ENCODE measurements at regions not wholly inside any gene's neighbourhood (a gene's known extent, or its start where the extent isn't known, plus 50 kb on each side); places are given as distances from the start of the nearest gene placed in this dataset.

DNA sequence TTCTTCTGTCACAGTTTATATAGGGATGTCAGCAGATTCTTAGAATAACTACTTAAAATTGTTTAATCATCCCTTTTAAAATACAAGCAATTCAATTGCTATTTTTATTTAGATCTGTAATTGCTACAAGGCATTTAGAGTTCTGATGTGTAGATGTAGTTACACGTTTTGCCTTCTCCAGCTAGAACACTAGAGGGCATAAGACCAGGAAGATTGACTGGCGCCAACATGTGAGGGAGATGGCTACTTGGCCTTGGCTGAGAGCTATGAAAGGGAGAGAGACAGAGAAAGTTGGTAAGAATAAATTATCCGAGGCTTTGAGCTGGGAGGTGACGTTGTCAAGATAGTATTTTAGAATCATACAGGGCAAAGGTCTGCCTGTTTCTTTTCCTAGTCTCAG lies 563.7 kb upstream of the PRKX start:
- intact Hi-C loops (cut with micrococcal nuclease) = no loop called here

- intact Hi-C loops (cut with micrococcal nuclease) = no loop called here
Measured at GRCh38 chrX:4268676-4269075, 555.2 kb upstream of the PRKX start.

GRCh38 chrX:4265036-4265435 lies 551.6 kb upstream of the PRKX start:
- intact Hi-C loops (cut with micrococcal nuclease) = no loop called here

DNA sequence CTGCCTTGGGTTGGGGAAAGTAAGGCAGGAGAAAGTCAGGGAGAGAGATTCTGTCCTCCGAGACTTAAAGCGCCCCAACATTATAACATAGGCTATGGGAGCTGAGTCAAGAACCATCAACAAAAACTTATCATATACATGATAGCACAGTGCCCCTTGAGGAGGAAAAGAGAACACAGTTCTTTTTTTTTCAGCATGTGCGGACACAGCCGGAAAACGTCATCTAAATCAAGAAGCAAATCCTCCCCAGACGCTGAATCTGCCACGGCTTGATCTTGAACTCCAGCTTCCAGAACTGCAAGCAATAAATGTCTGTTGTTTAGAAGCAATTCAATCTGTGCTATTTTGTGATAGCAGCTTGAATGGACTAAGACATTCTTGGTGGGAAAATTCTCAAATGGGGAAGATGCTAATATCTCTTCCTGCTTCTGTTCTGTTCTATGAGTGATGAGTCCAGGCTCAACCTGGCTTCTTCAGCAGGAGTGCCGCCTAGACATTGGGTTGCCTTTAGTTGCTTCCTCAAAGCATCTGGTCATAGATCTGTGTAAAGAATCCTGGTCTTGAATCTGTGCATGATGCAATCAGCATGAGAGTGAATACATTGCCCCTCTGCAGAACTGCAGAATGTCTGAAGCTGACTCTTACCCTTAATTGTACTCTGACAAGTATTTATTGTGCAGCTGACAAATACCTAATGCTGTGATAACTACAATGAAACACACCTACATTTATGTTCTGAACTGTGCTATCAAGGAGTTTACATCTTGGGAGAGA lies 549.8 kb upstream of the PRKX start:
- intact Hi-C loops (cut with micrococcal nuclease) = no loop called here

- intact Hi-C loops (cut with micrococcal nuclease) = no loop called here
Measured at GRCh38 chrX:4253092-4253491, 539.6 kb upstream of the PRKX start.

DNA sequence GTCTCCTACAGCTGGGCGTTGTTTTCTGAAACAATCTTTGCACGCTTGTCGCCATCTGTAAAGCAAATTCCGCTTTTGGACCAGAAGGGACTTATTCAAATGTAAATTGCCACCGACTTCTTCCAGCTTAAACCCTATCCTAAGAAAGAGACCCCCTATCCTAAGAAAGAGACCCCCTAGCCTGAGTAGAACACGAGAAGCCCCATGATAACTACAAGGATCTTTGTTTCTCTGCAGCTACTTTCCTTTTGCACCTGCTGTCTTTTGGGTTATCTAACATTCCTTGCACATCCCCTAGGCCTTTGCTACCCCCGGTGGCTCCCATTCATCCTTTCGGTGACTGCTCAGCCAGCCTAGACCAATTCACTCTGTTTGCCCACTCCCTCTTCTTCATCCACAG lies 536.0 kb upstream of the PRKX start:
- intact Hi-C loops (cut with micrococcal nuclease) = no loop called here

GRCh38 chrX:4243759-4244158 lies 530.3 kb upstream of the PRKX start:
- intact Hi-C loops (cut with micrococcal nuclease) = no loop called here

DNA sequence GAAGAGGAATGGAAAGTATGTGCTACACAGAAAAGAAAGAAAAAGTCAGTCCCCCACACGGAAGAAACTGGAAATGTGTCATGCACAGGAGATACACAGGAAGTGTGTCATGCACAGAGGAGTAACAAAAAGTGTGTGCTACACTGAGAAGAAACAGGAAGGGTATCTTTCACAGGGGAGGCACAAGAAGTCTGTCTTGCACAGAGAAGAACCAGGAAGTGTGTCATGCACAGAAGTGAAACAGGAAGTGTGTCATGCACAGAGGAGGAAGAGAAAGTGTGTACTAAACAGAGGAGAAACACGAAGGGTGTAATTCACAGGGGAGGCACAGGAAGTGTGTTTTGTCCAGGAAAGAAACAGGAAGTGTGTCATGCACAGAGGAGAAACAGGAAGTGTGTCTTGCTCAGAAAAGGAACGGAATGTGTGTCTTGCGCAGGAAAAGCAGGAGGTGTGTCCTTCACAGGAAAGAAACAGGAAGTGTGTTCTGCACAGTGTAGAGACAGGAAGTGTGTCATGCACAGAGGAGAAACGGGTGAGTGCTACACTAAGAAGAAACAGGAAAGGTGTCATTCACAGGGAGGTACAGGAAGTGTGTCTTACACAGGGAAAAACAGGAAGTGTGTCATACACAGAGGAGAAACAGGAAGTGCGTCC lies 527.2 kb upstream of the PRKX start:
- intact Hi-C loops (cut with micrococcal nuclease) = no loop called here

- intact Hi-C loops (cut with micrococcal nuclease) = no loop called here
Measured at GRCh38 chrX:4239650-4240540, 526.4 kb upstream of the PRKX start.

GRCh38 chrX:4238916-4239315 lies 525.5 kb upstream of the PRKX start:
- intact Hi-C loops (cut with micrococcal nuclease) = no loop called here

DNA sequence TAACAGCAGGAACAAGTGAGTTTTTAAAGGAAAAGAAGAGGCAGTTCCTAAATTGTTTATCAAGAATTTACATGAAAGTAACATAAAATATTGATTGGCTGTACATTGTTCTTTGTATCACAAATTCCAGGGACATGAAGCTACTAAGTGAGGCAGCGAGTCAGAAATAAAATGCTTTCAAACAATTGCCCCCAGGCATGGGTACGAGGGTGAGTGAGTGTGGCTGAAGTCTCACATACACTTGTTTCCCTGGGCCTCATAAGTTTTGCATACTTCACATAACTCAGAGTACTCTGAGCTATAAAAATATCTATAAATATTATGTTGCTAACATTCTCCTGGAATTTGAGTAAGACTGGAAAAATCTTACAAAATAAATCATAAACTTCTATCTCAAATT lies 511.6 kb upstream of the PRKX start:
- intact Hi-C loops (cut with micrococcal nuclease) = no loop called here

- intact Hi-C loops (cut with micrococcal nuclease) = no loop called here
Measured at GRCh38 chrX:4206941-4207340, 493.5 kb upstream of the PRKX start.

DNA sequence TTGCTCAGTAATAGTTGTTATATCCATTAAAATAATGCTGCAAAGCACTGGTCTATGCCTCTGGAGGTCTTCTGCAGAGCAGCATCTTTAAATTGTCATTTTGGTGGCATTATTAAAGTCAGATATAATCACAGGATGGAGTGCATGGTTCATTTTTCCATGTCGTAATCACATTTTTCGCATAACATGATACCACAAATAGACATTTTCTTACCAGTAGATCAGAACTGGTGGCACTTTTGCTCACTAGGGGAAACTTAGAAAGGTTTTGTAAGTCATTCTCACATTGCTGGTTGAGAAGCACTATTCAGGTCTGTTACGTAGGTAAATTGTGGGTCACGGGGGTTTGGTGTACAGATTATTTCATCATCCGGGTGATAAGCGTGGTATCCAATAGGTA lies 484.5 kb upstream of the PRKX start:
- intact Hi-C loops (cut with micrococcal nuclease) = no loop called here

DNA sequence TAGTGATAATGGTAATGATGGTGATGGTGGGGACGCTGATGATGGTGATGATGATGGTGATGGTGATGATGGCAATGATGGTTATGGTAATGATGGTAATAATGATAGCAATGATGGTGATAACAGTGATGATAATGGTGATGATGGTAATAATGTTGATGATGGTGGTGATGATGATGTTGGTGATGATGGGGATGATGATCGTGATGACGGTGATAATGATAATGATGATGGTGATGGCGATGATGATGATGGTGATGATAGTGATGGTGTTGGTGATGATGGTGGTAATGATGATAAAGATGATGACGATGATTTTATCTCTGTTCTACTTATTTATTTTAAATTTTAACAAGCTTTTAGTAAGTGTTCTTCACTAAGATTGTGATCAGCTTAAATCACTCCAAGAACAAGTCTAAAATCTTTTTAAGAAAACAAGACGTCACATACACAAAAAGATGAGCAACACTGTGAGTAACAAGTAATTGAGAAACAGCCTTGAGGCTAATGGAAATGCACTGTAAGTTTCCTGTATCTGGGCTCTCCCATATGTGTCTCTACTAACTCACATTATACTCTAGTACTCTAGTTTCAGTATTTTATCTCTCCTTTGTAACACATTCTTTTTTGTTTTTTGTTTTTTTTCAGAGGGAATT lies 480.2 kb upstream of the PRKX start:
- intact Hi-C loops (cut with micrococcal nuclease) = no loop called here

DNA sequence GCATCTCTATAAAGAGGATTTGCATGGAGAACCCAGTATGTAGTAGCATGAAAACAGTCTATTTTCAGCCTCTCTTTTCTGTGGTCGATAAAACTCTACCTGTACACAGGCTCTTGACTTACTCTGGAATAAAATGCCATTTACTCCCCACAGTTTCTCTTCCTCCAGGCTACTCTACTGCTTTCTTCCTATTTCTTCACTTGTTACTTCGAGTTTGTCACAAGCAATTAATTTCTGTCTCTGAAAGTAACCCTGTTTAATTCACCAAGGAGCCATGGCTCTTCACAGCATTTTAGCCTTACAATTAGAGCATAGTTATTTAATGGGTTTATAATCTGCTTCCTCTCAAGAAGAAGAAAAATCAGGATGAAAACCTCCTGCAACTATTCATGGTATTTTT lies 472.9 kb upstream of the PRKX start:
- intact Hi-C loops (cut with micrococcal nuclease) = no loop called here

DNA sequence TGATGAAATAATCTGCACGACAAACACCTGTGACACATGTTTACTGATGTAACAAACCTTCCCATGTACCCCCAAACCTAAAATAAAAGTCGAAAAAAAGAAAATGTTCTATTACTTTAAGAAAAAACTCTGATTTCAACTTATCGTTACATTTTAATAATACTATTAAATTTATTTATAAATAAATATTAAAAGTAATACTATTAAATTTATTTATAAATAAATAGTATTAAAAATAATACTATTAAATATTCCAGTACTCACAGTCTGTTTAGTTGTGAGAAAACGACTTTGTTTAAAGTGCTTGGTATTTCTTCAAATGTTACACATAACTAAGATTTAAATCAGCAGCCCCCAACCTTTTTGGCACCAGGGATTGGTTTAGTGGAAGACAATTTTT lies 471.6 kb upstream of the PRKX start:
- intact Hi-C loops (cut with micrococcal nuclease) = no loop called here

GRCh38 chrX:4182408-4182806 lies 469.0 kb upstream of the PRKX start:
- intact Hi-C loops (cut with micrococcal nuclease) = no loop called here

DNA sequence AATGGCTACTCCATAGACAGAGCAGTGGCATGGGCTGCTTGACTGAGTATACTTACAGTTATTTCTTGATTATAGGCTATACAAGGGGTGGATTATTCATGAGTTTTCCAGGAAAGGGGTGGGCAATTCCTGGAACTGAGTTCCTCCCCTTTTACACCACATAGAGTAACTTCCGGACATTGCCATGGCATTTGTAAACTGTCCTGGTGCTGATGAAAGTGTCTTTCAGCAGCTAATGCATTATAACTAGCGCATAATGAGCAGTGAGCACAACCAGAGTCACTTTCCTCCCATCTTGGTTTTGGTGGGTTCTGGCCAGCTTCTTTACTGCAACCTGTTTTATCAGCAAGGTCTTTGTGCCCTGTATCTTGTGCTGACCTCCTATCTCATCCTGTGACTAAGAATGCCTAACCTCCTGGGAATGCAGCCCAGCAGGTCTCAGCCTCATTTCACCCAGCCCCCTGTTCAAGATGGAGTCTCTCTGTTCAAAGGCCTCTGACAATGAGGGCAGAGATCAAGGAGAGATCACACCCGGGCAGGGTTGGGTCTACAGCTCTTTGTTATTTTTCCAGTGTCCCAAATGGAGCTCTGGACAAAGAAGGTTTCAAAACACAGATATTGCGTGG lies 468.4 kb upstream of the PRKX start:
- intact Hi-C loops (cut with micrococcal nuclease) = no loop called here

DNA sequence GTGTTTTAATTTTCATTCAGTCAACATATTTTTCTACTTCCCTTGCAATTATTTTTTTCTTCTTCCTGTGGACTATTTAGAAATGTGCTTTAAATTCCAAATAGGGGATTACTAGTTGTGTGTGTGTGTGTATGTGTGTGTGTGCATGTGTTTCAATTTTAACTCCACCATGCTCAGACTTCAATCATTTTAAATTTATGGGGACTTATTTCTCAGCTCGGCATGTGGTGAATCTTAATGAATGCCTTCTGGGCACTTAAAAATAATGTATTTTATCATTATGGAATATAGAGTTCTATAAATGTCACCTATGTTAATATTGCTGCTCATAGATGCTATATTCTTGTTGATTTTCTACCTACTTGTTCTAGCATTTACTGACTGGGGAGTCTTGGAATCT lies 465.6 kb upstream of the PRKX start:
- intact Hi-C loops (cut with micrococcal nuclease) = no loop called here

DNA sequence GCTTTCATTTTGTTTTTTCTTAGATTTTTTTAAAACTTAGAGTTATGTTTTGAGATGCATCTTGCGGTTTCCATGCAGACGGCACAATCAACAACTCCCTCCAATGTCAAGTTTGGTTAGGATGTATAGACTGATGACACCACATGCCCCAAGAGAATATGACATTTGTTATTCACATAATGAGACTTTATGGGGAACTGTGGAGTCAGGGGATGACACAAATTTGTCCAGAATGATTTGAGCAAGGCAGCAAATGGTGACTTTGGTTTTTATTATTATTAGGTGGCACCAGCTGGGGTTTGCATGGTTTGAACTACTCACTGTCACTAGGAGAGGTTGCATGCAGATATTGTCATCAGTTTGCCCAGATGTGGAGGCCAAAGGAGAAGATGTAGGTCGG lies 461.8 kb upstream of the PRKX start:
- intact Hi-C loops (cut with micrococcal nuclease) = no loop called here

DNA sequence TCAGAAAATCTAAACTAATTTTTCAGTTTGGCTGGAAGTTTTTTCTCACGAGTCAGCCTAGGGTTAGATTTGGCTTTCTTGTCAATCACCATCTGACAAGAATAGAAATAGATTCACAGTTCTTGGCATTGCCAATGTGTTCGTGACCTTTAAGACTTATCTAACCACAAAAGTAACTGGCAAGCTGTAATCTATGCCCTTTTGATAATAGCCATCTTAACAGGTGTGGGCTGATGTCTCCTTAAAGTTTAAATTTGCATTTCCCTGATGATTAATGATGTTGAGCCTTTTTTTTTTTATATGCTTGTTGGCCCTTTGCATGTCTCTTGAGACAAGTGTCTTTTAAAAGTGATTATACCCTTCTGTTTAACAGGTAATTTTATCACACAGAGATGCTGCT lies 460.3 kb upstream of the PRKX start:
- intact Hi-C loops (cut with micrococcal nuclease) = no loop called here
